GM18858 (cell line): ENCODE measurements at regions not wholly inside any gene's neighbourhood (a gene's known extent, or its start where the extent isn't known, plus 50 kb on each side); places are given as distances from the start of the nearest gene placed in this dataset.

Experiments used
- ATAC-seq: cut with Tn5 transposase; IDR thresholded peaks from one replicate; pipeline ENCODE4 v1.9.1; 2021; ENCODE audit not compliant: unreplicated experiment

DNA sequence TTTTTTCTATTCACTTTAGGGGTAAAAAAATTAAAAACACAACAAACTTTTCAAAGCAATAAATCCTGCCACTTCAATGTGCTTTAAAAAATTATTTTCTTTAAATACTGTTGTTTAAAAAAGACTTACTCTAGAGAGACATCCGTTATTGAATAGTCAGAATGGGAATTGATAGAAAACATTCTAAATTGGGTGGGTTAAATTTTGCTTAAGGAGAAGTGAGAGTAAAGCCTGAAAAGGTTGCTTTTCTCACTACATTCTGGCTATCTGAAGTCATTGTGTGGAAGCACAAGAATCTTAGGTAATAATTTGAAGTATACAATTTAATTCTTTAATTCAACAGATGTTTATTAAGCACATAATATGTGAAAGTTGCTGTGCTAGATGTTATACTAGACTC, 509.3 kb downstream of the NR2F1-AS1 start:
- ATAC-seq = peak; percentile 41

DNA sequence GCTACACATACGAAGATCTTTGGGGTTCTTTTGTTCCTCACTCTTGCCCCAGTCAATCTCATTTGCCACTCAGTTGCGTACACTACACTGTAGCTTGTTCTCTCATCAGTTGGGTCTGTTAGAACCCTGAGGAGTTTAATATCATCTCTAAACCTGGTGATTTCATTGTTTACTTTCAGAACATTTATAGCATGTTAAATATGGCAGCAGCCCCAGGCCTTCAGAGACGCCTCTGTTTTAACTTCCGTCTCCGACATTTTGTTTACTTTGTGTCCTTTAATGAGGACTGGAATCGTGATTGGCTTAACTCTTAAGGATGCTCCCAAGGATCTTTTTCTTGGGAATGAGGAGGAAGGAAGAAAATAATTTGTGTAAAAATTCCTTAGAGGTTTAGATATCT, 510.1 kb downstream of the NR2F1-AS1 start:
- no peak for ATAC-seq

DNA sequence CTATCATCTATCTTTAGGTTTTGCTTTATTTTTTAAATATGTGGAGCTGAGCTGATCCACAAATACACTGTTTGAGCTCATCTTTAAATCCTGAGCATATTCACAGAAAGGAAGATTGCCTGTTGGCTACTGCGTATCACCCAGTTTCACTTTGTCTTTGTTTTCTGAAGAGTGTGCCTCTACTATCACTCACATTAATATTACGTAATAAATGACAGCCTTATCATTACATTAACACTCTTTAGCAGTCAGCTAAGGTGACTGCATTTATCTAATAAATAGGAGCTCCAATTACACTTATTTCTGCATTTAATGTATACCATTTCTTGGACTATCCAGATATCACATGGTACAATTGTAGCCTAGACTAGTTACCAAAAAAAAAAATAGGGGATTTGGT, 511.7 kb downstream of the NR2F1-AS1 start:
- no peak for ATAC-seq

DNA sequence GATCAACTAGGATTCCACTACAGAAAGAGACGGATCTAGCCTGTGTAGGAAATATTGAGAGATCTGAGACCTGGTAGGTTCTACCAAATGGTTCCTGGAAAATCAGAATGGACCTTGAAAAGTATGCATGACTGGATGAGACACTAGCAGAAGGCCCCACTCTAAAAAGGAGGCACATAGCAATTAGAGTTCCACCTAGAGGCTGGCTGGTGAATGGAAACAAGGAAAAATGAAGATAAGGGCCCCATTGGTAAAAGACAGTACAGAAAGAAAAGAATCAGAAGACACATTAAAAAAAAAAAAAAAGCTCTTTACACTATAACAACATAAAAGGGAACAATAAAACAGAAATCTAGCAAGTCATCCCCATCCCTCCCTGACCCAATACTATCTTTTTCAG, 518.5 kb downstream of the NR2F1-AS1 start:
- ATAC-seq = no peak

DNA sequence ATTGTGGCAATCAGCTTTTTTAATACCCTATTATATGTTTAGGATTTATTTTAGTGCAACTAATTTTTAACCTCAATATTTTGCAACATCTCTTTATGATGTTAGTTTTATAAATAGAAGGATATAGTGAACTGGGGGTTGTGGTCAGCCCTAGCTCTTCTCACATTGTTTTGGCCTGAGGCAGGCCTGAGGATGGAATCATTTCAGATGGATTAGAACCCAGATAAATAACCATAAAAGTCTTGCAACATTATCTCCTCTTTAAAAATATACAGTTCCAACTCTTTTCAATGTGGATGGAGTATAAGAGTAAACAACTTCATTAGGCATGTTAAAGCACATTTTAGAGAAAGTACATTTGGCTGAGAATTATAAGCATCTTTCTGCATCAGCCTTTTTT, 522.7 kb downstream of the NR2F1-AS1 start:
- no peak for ATAC-seq

DNA sequence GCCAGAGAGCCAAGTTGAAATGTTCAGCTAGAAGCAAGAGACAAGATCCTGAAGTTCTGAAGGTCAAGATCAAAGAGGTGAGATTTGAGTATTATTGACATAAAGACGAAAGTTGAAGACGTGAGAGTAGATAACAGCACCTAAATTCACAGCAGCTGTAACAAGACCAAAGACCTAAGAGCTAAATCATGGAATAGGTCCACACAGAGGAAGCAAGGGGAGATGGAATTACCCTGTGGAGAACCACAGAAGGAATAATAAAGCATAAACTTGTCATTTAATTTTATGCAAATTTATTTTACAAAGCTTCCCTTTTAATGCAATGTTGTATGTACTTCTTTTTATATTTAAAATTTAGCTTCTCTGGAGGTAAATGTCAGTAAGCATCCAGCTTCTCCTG, 523.7 kb downstream of the NR2F1-AS1 start:
- ATAC-seq = no peak

DNA sequence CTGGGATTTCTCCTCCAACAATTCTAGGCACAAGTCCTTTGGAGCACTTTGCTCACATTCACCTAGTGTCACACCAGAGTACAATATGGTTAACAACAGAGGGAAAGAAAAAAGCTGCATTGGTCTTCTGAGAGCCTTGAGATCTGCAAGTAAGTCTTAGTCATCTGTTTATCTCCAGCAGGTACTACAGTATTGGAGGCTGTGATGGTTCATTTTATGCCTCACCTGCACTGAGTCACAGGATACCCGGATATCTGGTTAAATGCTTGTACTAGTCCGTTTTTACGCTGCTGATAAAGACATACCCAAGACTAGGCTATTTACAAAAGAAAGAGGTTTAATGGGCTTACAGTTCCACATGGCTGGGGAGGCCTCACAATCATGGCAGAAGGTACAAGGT, 525.0 kb downstream of the NR2F1-AS1 start:
- ATAC-seq = no peak

DNA sequence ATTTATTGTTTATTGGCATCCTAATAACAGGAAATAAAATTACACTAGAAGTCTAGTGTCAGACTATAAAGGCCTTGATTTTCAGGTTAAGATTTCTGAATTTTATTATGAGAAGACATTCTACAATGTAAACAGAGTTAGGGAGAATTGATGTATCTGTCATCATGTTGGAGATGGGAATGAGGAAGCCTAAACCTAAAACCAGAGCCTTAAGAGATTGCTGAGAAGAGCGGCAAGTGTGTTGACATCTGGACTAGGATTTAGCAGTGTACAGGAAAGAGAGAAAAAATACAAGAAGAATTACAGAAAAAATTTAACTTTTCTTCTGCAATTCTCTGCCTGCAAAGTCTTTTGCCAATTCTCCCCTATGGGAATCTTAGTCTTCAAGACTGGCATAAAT, 525.5 kb downstream of the NR2F1-AS1 start:
- no peak for ATAC-seq

DNA sequence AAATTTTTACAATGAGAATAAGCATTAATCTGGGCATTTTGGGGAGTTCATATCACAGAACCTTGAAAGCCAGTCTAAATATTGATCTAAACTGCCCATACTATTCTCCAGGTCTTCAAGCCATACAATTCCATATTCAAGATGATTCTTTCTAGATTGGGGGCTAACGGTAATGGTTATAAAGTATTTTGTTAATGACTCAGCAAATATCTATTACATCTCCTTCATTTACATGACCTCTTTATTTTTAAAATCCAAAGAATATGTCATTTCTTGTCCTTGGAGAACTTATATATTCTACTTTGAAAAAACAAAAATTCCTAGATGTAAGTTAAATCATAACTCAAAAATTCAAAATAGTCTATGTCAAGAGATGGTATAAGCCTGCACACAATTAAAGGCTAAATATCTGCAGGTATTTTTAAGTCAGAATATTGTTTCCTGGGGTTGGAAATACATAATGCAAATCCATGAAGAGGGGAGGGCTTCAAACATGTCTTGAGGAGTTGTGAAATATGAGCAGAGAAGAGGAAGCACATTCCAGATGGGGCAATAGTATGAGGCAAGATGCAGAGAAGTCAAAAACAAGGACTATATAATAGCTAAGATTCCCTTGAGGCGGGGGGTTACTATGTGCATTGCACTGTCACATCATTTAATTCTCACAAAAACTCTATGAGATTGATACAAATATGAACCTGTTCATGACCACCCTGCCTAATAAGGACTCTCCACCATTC, 526.4 kb downstream of the NR2F1-AS1 start:
- ATAC-seq = no peak

DNA sequence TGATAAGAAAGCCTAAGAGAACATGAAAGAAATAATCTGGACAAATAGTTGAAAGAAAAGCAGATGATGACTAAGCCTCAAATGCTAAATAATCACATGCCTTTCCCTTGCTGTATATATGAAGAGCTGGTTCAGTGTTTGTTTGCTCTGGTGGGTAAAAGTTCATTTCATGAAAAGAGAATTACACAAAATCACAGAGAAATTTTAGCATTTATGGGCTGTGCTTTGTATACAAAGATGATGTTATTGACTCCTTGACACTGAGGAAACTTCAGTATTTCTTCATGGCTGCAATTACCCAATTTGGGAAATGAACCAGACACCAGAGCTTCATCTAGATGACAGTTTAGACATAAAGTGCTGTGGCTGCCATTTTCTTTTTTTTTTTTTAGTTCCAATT, 527.2 kb downstream of the NR2F1-AS1 start:
- ATAC-seq = no peak

DNA sequence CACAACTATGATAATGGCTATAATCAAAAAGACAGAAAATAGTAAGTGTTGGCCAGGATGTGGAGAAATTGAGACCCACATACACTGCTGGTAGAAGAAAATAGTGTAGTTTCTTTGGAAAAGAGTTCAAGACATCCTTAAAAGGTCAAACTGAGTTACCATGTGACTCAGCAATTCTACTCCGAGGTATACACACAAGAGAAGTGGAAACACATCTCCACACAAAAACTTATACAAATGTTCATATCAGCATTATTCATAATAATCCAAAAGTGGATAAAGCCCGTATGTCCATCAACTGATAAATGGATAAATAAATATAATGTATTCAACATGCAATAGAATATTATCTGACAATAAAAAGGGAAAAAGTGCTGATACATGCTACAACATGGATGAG, 532.2 kb downstream of the NR2F1-AS1 start:
- ATAC-seq = no peak

DNA sequence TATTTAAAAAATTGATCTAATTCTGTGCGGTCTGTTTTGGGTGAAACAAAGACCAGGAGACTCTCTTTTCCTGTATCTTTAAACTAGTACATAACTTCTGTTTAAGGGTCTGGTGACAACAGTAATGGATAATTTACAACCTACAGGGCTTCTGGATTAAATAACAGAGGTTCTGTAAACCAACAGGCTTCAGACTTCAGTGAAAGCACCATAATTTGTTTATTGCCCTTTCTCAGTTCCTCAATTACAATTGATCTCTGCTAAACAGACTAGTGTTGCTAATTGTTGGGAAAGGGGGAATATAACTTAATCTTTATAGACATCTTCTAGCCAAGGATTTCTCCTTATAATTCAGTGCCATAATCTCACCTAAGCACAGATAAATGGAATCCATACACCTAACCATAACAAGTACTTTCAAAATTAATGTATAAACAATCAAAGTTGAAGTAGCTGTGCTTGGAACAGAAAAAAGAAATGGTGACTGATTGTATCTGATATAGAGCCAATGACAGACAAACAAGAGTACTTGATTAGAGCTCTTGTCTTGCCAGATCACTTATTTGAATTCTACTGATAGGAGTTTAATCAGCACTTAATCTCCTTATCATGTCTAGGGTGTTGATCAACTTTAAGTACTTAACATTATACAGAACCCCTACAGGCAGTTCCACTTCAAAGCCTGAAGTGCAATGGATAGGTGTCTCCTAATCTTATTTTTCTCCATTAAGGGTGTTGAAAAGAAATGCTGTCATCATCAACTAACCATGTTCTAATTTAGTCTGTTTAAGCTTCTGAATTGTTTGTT, 536.0 kb downstream of the NR2F1-AS1 start:
- no peak for ATAC-seq

DNA sequence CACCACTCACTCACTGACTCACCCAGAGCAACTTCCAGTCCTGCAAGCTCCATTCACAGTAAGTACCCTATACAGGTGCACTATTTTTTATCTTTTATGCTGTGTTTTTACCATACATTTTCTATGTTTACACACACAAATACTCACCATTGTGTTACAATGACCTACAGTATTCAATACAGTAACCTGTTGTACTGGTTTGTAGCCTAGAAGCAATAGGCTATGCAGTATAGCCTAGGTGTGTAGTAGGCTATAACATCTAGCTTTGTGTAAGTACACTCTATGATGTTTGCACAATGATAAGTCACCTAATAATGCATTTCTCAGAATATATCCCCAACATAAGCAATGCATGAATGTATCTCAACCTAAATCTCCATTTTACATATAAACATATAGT, 541.1 kb downstream of the NR2F1-AS1 start:
- no peak for ATAC-seq

DNA sequence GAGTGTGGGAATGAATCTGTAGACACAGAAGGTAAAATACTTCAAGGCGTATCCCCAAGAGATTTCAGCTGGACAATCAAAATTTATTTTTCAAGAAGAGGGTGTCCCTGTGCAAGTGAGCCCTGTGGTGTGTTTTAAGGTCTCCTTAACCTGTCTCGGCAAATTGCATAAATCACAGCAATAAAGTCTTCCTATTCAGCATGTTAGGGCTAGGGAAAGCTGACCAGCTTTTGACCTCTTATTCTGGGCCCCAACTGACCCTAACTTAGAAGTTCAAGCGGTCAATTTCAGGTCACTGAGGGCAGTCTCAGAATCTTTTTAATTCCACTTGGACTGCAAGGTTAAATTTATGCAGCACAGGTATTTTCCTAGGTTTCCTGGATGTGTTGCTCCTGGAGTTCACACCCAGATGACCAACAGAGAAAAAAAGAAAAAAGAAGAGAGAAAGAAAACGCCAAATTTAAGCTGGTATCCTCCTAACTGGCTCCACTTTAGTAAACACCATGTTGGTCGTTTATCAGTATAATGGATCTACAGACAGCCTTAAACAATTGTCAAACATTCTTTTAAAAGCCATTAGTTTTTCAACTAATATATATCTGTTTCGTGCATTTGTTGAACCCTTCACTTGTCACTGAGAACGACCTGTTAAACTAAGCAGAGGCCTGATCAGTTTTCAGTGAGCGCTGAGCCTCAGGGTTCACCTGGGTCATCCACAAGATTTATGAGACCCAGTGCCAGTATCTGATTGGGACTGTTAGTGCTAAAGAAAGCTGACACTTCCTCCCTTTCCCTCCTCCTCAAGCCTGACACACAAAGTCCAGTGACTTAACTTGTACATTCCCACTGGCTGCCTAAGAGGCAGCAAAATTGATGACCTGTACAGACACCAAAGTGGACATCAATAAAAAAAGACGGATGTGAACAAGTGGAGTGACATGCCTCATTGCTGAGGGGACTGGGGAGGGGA, 546.1 kb downstream of the NR2F1-AS1 start:
- ATAC-seq = no peak

DNA sequence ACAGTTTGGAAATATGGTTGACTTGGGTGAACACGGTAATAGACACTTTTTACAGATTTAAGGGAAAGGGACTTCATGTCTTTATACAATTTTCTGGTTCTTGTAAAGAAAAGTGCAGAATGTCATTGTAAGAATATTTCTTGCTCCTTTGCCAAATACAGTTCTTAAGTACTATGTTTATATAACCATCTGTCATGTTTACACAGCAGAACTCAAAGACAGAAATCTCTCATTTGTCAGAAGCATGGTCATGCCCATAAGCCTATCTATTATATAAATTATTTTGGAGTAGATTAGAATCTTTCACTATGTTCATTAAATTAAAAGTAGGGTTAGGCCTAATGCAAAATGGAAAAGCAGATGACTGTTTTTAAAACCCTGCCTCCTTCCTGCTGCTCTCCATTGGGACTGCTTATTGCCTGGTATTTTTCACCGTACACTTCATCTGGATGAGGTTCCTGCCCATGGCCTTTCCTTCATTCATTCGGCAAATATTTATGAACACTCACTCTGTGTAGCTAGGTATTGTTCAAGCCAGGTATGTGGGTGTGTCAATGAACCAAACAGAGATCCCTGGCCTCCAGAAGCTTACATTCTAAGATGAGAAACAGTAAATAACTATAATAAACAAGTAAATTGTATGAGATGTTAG, 558.1 kb downstream of the NR2F1-AS1 start:
- ATAC-seq = no peak

DNA sequence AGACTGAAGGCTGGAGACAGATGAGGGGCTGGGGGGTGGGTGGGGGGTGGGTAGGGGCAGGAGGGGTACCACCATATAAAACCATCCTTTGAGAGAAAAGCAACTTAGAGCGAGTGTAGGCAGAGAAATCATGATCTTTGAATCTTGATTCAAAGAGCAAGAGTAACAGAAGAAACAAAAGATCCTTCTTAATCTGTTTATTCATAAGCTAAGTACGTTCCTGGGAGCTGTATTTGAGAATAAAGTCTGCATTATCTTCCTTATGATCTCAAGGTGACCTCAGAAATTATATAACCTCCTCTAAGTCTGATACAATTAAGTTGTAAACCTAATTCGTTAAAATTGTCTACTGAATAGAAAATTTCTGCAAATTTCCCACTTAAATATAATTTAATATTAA, 558.8 kb downstream of the NR2F1-AS1 start:
- no peak for ATAC-seq

DNA sequence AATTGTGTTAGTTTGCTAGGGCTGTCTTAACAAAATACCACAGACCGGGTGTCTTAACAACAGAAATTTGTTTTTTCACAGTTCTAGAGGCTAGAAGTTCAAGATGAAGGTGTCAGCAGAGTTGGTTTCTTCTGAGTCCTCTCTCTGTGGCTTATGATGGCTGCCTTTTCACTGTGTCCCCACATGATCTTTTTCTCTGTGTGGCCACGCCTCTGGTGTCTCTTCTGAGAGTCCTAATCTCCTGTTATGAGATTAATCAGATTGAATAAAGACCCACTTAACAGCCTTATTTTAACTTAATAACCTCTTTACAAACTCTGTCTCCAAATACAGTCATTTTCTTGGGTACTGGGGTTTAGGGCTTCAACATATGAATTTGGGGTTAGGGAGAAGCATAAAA, 561.1 kb downstream of the NR2F1-AS1 start:
- no peak for ATAC-seq

DNA sequence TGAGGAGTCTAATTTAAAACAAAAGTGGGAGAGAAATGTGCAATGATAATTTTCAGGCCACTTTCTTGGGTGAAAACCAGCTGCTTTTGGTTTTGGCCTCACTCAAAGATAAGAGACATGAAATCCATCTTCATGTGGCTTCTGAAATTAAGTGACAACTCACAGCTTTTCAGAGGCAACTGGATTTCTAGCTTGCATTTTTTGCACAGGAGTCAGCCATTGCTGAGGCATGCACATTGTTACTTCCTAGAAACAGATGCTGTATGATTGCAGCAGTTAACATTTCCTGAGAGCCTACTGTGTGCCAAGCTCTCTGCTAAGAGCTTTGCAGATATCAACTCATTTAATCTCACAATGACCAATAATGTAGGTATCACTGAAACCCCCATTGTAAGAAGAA, 562.6 kb downstream of the NR2F1-AS1 start:
- ATAC-seq = no peak

DNA sequence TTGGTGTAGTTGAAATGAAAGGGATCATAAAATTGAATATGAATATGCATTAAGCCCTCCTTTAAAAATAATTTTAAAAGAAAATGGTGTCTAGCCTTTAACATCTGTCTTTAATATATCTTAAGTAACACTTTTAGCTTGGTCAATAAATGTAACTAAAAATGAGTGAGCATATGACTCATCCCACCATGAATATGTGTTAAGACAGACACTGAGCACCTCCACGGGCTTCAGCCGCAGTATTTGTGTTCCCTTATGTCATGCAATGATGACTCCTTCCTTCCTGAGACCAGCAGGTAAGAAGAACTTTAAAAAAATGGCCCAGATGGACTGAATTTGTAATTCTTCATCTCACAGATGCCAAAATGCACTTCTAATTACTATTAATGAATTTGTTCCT, 563.2 kb downstream of the NR2F1-AS1 start:
- ATAC-seq = no peak

DNA sequence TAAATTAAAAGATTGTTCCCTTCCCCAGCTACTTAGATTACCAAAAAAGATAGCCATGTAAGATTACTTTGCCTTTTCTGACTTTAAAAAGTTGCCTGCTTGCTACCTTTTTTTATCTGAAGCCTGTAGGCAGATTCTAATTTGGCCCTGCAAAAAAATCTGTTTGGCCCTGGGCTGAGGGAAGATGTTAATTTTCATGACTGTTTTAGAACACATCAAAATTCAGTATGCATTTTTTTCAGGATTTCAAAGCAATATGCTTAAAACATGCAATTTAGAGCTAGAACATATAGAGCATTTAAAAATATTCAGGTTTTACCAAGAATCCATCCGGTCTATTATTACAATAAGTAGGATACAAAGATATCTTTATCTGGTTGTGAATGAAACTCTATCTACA, 563.6 kb downstream of the NR2F1-AS1 start:
- no peak for ATAC-seq

DNA sequence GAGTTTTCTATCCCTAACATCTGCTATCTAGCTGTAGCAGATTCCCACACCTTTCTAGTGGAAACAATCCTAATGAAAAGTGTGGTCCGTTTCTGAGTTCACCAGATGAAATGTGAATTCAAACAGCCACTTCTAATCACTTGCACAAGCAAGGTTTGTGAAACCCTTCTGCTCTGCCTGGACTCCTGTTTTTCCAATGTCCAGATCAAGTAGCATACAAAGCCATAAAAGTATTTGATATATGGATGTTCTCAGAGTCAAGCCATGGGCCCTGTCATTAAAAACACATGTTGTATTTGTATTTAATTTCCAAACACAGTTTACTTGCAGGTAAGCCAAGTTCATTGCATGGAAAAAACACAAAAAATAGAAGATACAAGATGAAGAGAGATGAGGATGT, 570.4 kb downstream of the NR2F1-AS1 start:
- no peak for ATAC-seq
